ENCODE measurements at regions not wholly inside any gene's neighbourhood (a gene's known extent, or its start where the extent isn't known, plus 50 kb on each side); places are given as distances from the start of the nearest gene placed in this dataset.

- no peak for DNase-seq (ENCODE audit: extremely low read depth, low read depth)
- no peak for TF ChIP-seq CTCF (IDR thresholded peaks at IDR 0.05; ENCODE audit: low read depth, low read length)
Observed at GRCh38 chr10:76721891-76722505, 915.6 kb downstream of the KCNMA1 start.

GRCh38 chr10:76719006-76719405 lies 918.6 kb downstream of the KCNMA1 start:
- no peak for DNase-seq (ENCODE audit: extremely low read depth, low read depth)
- no peak for TF ChIP-seq CTCF (IDR thresholded peaks at IDR 0.05; ENCODE audit: low read depth, low read length)

- TF ChIP-seq CTCF (IDR thresholded peaks at IDR 0.05; ENCODE audit: low read depth, low read length): no peak
- DNase-seq (ENCODE audit: extremely low read depth, low read depth): no peak
Observed at GRCh38 chr10:76717141-76717540, 920.5 kb downstream of the KCNMA1 start.

- TF ChIP-seq CTCF (IDR thresholded peaks at IDR 0.05; ENCODE audit: low read depth, low read length): no peak
- no peak for DNase-seq (ENCODE audit: extremely low read depth, low read depth)
Observed at GRCh38 chr10:76711222-76711997, 926.2 kb downstream of the KCNMA1 start.

GRCh38 chr10:76700241-76700640 lies 937.4 kb downstream of the KCNMA1 start:
- no peak for TF ChIP-seq CTCF (IDR thresholded peaks at IDR 0.05; ENCODE audit: low read depth, low read length)
- no peak for DNase-seq (ENCODE audit: extremely low read depth, low read depth)

- DNase-seq (ENCODE audit: extremely low read depth, low read depth): no peak
- TF ChIP-seq CTCF (IDR thresholded peaks at IDR 0.05; ENCODE audit: low read depth, low read length): no peak
Observed at GRCh38 chr10:76697923-76698322, 939.7 kb downstream of the KCNMA1 start.

- no peak for DNase-seq (ENCODE audit: extremely low read depth, low read depth)
- TF ChIP-seq CTCF (IDR thresholded peaks at IDR 0.05; ENCODE audit: low read depth, low read length): no peak
Observed at GRCh38 chr10:76695069-76695468, 942.5 kb downstream of the KCNMA1 start.

Data from AG09319 (cell line).